BLaER1 treated with 17β-estradiol and CSF1 and Interleukin-3, amounts not matched to agents 10 nM and 100 nM (cell line): ENCODE measurements at regions not wholly inside any gene's neighbourhood (a gene's known extent, or its start where the extent isn't known, plus 50 kb on each side); places are given as distances from the start of the nearest gene placed in this dataset.

Experiments used
- H3K27ac ChIP-seq, 11 experiments: shearing (Covaris generic); formaldehyde crosslinking; 2 replicates each; pipeline ENCODE4 v1.8.1; 2022
- H3K27me3 ChIP-seq, 11 experiments: shearing (Covaris generic); formaldehyde crosslinking; 2 replicates each; pipeline ENCODE4 v1.8.1; 2022
- H3K36me3 ChIP-seq, 11 experiments: shearing (Covaris generic); formaldehyde crosslinking; 2 replicates each; pipeline ENCODE4 v1.8.1; 2022
- H3K4me1 ChIP-seq, 10 experiments: shearing (Covaris generic); formaldehyde crosslinking; 2 replicates each; pipeline ENCODE4 v1.8.1; 2022
- H3K4me2 ChIP-seq, 11 experiments: shearing (Covaris generic); formaldehyde crosslinking; 2 replicates each; pipeline ENCODE4 v1.8.1; 2022
- H3K4me3 ChIP-seq, 10 experiments: shearing (Covaris generic); formaldehyde crosslinking; 2 replicates each; pipeline ENCODE4 v1.8.1; 2022
- H3K9ac ChIP-seq, 11 experiments: shearing (Covaris generic); formaldehyde crosslinking; 2 replicates each; pipeline ENCODE4 v1.8.1; 2022
- H3K9me3 ChIP-seq, 11 experiments: shearing (Covaris generic); formaldehyde crosslinking; replicated peaks in 1 of 11; 2 replicates each; pipeline ENCODE4 v1.8.1; 2022
- H4K20me1 ChIP-seq, 11 experiments: shearing (Covaris generic); formaldehyde crosslinking; 2 replicates each; pipeline ENCODE4 v1.8.1; 2022
- Cebpa-rat ChIP-seq, 11 experiments: shearing (Covaris generic); IDR thresholded peaks; 2 replicates each; pipeline ENCODE4 v1.8.1; 2022

DNA sequence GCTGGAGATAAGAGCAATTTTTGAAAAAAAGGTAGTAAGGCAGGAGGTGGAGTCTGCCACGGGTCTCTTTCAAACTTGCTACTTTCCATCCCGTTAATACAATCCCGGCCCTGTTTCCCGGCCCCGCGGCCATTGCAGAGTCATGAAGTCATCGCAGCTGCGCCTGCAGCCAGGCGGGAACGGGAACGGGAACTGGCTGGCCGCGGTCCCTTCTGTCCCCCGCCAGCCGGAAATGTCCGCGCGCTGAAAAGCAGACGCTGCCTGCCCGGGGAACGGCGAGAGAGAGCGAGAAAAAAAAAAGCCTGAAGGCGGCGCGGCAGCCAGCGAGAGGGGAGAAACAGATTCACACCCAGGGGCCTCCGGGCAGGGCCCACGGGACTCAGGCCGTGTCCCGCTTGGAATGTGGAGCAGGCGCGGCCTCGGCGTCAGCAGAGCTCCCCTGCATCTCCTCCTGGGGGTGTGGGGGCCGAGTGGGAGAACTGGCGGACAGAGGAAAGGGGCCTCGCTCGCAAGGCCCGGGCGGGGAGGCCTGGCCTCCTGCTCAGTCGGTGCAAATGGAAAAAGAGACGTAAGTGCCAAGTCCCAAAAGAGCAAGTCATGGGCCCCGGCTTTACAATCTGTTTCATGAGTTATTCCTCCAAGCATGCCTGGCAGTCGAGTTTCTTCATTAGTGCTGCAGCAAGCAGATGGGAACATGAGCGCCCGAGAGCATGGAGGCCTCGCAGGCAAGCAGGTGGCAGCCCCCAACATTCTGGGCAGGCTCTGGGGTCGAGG lies 201.2 kb upstream of the GAS1 start:
- Histone ChIP-seq H3K4me1 (peaks cover 0 to 17% (median 12%) of the 10 kb centered on the region in 10 experiments; a peak in 13 of 20 replicates), H3K9me3 (peaks cover 0 to 17% (median 6%) of the 10 kb centered on the region in 11 experiments; a peak in 5 of 22 replicates), H3K27me3 (no peaks in the 10 kb centered on the region), H3K27ac (no peak overlapping the region), H3K4me2 (no peak overlapping the region), H4K20me1 (no peaks in the 10 kb centered on the region), H3K36me3 (no peaks in the 10 kb centered on the region), H3K4me3 (no peak overlapping the region), H3K9ac (no peak overlapping the region)
- TF ChIP-seq Cebpa-rat (IDR thresholded peaks at IDR 0.05) = no peak

DNA sequence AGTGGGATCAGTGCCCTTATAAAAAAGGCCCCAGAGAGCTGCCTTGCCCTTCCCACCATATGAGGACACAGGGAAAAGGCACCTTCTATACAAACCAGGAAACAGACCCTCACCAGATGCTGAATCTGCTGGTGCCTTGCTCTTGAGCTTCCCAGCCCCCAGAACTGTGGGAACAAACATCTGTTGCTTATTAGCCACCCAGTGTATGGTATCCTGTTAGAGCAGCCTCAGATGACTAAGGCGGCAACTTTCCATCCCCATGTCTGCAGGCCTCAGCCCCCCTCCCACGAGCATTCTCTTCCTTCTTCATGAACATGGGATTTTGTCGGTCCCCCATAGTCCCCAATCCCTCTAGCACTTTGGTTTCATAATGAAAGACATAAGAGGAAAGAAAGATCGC lies 202.5 kb upstream of the GAS1 start:
- Histone ChIP-seq H3K36me3 (no peaks in the 10 kb centered on the region), H3K4me3 (no peak overlapping the region), H3K27me3 (no peaks in the 10 kb centered on the region), H4K20me1 (no peaks in the 10 kb centered on the region), H3K4me1 (peaks cover 0 to 17% (median 12%) of the 10 kb centered on the region in 10 experiments; a peak in 13 of 20 replicates), H3K27ac (no peak overlapping the region), H3K9ac (no peak overlapping the region), H3K4me2 (no peak overlapping the region; a peak in 2 of 22 replicates), H3K9me3 (peaks cover 0 to 17% (median 6%) of the 10 kb centered on the region in 11 experiments; a peak in 5 of 22 replicates)
- TF ChIP-seq Cebpa-rat (IDR thresholded peaks at IDR 0.05) = no peak

DNA sequence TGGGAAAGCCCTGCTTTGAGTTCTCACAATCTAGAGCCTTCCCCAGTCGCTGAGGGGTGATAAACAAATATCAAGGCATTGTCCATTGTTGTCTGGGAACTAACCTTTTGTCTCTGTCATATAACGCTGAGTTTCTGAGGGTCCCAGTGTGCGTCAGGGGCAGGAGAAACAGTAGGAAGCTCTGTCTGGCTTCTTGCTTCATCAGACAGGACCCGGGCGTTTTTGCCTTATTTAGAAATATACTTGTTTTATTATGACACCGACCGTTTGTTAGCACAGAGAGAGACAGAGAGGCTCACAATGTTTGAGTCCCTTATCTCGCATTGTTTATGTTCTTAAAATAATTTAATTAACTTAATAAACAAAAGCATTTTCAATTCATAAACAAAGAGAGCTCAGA lies 204.9 kb upstream of the GAS1 start:
- no peak for TF ChIP-seq Cebpa-rat (IDR thresholded peaks at IDR 0.05)
- H3K4me1 ChIP-seq = peaks cover 0 to 17% (median 12%) of the 10 kb centered on the region in 10 experiments; a peak in 13 of 20 replicates
- H3K9me3 ChIP-seq = peaks cover 0 to 17% (median 6%) of the 10 kb centered on the region in 11 experiments; a peak in 5 of 22 replicates
- no peak overlapping the region for H3K4me2 ChIP-seq
- no peaks in the 10 kb centered on the region for H3K36me3 ChIP-seq
- H3K27ac ChIP-seq = no peak overlapping the region
- H4K20me1 ChIP-seq = no peaks in the 10 kb centered on the region
- H3K27me3 ChIP-seq = no peaks in the 10 kb centered on the region
- no peak overlapping the region for H3K9ac ChIP-seq
- no peak overlapping the region for H3K4me3 ChIP-seq

DNA sequence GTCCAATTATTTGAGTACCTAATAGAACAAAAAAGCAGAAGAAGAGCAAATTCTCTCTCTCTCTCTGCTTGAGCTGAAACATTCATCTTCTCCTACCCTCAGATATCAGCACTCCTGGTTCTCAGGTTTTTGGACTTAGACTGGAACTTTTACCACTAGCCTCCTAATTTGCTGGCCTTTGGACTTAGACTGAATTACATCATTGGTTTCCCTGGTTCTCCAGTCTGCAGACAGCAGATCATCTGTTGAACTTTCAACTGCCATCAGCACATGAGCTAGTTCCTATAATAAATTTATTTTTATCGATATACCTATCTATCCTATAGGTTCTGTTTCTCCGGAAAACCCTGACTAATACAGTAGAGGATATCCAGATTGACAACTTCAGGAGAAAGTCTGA lies 208.9 kb upstream of the GAS1 start:
- Histone ChIP-seq H4K20me1 (no peaks in the 10 kb centered on the region), H3K4me1 (peaks cover 0 to 5% (median 4%) of the 10 kb centered on the region in 10 experiments; a peak in 12 of 20 replicates), H3K27ac (no peak overlapping the region), H3K9me3 (no peaks in the 10 kb centered on the region), H3K4me3 (no peak overlapping the region), H3K9ac (no peak overlapping the region), H3K36me3 (no peaks in the 10 kb centered on the region), H3K27me3 (no peaks in the 10 kb centered on the region), H3K4me2 (no peak overlapping the region)
- TF ChIP-seq Cebpa-rat (IDR thresholded peaks at IDR 0.05) = no peak

DNA sequence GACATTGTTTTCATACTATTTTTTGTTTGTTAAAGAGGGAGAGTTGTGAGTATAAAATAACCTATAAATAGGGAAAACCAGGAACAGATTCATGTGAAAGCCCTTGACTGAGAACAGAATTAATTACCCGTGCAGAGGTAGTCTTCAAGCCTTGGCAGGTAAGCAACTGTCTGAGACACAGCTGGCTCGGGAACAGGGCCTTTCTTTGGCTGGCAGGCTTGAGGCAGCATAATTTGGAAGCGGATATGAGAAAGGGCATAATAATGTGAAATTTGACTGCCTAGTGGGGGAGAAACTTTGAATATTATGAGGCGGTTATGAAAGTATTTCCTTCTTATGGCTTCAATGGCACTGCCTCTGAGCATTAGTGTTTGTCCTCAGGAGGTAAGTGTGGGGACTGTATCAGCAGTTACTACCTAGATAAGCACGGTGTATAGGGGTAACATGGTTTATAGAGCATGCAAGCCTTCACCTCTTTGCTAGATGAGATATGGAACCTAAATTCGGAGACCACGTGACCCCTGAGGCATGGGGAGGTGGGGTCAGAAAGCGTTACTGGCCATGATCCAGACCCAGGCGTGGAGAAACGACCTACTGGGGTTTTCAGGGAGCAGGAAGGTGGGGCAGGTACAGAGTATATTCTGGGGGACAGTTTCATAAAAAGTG lies 210.2 kb upstream of the GAS1 start:
- no peaks in the 10 kb centered on the region for H3K27me3 ChIP-seq
- no peaks in the 10 kb centered on the region for H3K9me3 ChIP-seq
- H4K20me1 ChIP-seq = no peaks in the 10 kb centered on the region
- H3K4me1 ChIP-seq = no peaks in the 10 kb centered on the region
- TF ChIP-seq Cebpa-rat (IDR thresholded peaks at IDR 0.05) = no peak
- H3K27ac ChIP-seq = no peak overlapping the region
- no peaks in the 10 kb centered on the region for H3K36me3 ChIP-seq
- H3K4me3 ChIP-seq = no peak overlapping the region
- H3K9ac ChIP-seq = no peak overlapping the region
- H3K4me2 ChIP-seq = no peak overlapping the region

DNA sequence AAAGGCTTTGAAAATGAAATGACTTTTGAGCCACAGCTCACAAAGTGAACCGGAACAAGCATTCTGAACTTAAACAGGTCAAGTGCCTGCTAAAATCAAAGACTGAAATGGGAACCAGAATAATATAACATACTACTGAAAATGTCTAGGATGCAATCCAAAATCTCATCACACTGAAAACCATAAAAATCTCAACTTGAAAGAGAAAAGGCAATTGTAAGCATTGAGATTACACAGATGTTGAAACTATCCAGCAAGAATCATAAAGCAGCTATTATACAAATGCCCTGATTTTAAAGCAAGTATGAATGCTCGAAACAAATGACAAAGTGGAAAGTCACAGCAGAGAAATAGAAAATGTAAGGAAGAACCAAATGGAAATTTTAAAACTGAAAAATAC lies 211.5 kb upstream of the GAS1 start:
- H3K9me3 ChIP-seq = no peaks in the 10 kb centered on the region
- H3K36me3 ChIP-seq = no peaks in the 10 kb centered on the region
- no peaks in the 10 kb centered on the region for H3K4me1 ChIP-seq
- H4K20me1 ChIP-seq = no peaks in the 10 kb centered on the region
- H3K4me3 ChIP-seq = no peak overlapping the region
- no peak for TF ChIP-seq Cebpa-rat (IDR thresholded peaks at IDR 0.05)
- no peak overlapping the region for H3K9ac ChIP-seq
- no peak overlapping the region for H3K27ac ChIP-seq
- H3K27me3 ChIP-seq = no peaks in the 10 kb centered on the region
- no peak overlapping the region for H3K4me2 ChIP-seq

DNA sequence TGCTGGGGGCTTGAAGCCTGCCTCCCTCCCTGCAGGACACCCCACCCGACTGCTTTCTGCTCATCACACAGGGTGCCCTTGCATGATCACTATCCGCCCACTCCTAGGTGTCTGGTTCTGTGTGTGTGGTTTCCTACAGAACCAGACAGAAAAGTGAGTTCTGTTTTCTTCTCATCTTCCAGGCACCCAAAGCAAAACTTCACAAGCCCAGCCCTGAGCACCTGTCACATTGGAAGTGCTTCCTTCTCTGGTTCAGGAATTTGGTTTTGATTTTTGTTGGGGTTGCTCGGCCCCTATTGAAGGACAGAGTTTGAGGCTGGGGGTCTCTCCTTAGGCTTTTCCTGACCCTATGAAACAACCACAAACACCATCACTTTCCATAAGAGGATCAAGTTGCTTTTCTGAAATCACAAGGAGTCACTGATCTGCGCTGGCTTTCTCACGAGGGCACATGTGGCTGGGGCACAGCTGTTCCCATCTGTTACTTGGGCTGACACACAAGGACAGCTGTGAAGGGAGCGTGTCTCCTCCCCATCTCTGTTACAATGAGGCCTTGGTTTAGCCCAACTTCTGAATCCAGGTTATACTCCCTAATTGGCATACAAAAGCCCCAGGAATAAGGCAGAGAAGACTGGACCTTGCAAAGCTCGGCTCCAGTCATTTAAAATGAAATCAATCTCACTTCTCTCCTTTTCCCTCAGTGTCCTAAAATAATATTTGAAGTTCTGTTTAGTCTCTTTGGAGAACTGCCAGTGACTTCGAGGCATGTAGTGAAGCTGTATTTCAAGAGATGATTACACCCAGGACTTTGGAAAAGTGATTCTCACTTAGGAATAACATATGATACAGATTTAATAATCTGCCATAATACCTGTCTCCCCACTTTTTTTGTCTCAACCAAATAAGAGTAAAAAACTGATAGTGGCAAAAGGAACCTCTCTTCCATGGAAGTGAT lies 213.1 kb upstream of the GAS1 start:
- Histone ChIP-seq H4K20me1 (no peaks in the 10 kb centered on the region), H3K4me1 (no peaks in the 10 kb centered on the region), H3K27ac (no peak overlapping the region), H3K4me3 (no peak overlapping the region), H3K9me3 (0 out of 22 replicates have a peak, but pooled peaks cover 0 to 6% (median 0%) of the 10 kb centered on the region in 11 experiments), H3K4me2 (no peak overlapping the region), H3K36me3 (no peaks in the 10 kb centered on the region), H3K27me3 (no peaks in the 10 kb centered on the region), H3K9ac (no peak overlapping the region)
- TF ChIP-seq Cebpa-rat (IDR thresholded peaks at IDR 0.05) = no peak

DNA sequence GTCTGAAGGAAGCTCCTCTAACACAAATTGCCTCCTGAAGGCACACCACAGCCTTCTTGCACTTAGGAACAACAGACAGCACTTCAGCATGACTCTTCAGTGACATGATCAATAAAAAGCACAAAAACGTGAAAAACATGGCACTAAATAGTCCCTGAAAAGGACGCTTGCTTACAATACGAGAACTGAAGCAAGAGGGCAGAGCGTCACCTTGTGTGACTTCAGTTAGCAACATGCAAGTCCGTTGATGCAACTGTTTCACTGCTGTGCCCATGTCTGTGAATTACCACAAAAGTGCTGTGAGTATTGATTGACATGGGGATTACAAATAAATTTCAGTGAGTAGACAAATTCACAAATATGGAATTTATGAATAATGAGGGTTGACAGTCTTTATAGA lies 219.9 kb upstream of the GAS1 start:
- no peaks in the 10 kb centered on the region for H3K27me3 ChIP-seq
- no peak overlapping the region for H3K4me3 ChIP-seq
- 0 out of 22 replicates have a peak, but pooled peaks cover 0 to 6% (median 0%) of the 10 kb centered on the region in 11 experiments for H3K9me3 ChIP-seq
- no peaks in the 10 kb centered on the region for H3K36me3 ChIP-seq
- H4K20me1 ChIP-seq = no peaks in the 10 kb centered on the region
- no peak overlapping the region for H3K27ac ChIP-seq
- H3K4me2 ChIP-seq = no peak overlapping the region
- TF ChIP-seq Cebpa-rat (IDR thresholded peaks at IDR 0.05) = no peak
- no peak overlapping the region for H3K9ac ChIP-seq
- H3K4me1 ChIP-seq = no peaks in the 10 kb centered on the region

DNA sequence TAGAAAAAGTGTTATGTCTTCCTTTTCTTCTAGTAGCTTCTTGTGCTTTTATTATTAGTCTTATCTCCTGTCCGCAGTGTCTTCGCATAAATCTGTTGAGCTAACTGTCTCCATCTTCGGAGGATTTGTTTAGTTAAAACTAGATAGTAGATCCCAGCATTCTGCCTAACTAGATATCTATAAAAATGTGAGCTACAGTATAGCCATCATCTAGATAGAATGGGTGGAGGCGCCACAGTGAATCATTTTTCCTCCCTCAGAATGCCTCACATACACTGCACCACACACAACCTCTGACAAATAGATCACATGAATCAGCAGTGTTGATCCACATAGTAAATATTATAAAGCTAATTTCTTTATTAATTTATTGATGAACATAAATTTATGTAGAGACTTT lies 220.3 kb upstream of the GAS1 start:
- no peak overlapping the region for H3K9ac ChIP-seq
- H3K27ac ChIP-seq = no peak overlapping the region
- no peak overlapping the region for H3K4me2 ChIP-seq
- no peaks in the 10 kb centered on the region for H3K4me1 ChIP-seq
- no peak overlapping the region for H3K4me3 ChIP-seq
- no peaks in the 10 kb centered on the region for H3K36me3 ChIP-seq
- 0 out of 22 replicates have a peak, but pooled peaks cover 0 to 6% (median 0%) of the 10 kb centered on the region in 11 experiments for H3K9me3 ChIP-seq
- no peaks in the 10 kb centered on the region for H4K20me1 ChIP-seq
- H3K27me3 ChIP-seq = no peaks in the 10 kb centered on the region
- TF ChIP-seq Cebpa-rat (IDR thresholded peaks at IDR 0.05) = no peak
